Left renal cortex interstitium (tissue), 4 donors: ENCODE measurements at regions not wholly inside any gene's neighbourhood (a gene's known extent, or its start where the extent isn't known, plus 50 kb on each side); places are given as distances from the start of the nearest gene placed in this dataset.

Source experiments
- DNase-seq, 4 donors: peaks; one replicate each; pipeline ENCODE4 v3.0.0-alpha.2; 2013; ENCODE audit warnings: low read depth in 4 of 4, low spot score in 2 of 4, missing footprints in 1 of 4

- no peak for DNase-seq
Measured at GRCh38 chrX:16487620-16488385, 162.2 kb upstream of the S100G start.

- DNase-seq: no peak
Measured at GRCh38 chrX:16488959-16489358, 161.0 kb upstream of the S100G start.

- DNase-seq: no peak
Measured at GRCh38 chrX:16491461-16491860, 158.5 kb upstream of the S100G start.

GRCh38 chrX:16496175-16496574 lies 153.8 kb upstream of the S100G start:
- DNase-seq: no peak

- no peak for DNase-seq
Measured at GRCh38 chrX:16511796-16512776, 137.9 kb upstream of the S100G start.

- no peak for DNase-seq
Measured at GRCh38 chrX:16516232-16516876, 133.6 kb upstream of the S100G start.

- DNase-seq: no peak
Measured at GRCh38 chrX:16517039-16517605, 132.8 kb upstream of the S100G start.

GRCh38 chrX:16518131-16518530 lies 131.8 kb upstream of the S100G start:
- DNase-seq: no peak

- no peak for DNase-seq
Measured at GRCh38 chrX:16524316-16524715, 125.6 kb upstream of the S100G start.

GRCh38 chrX:16526003-16526402 lies 124.0 kb upstream of the S100G start:
- DNase-seq: no peak

- no peak for DNase-seq
Measured at GRCh38 chrX:16528620-16529019, 121.3 kb upstream of the S100G start.
